Prostate gland (tissue), 2 donors: ENCODE measurements at regions not wholly inside any gene's neighbourhood (a gene's known extent, or its start where the extent isn't known, plus 50 kb on each side); places are given as distances from the start of the nearest gene placed in this dataset.

ENCODE experiments used
- POLR2A ChIP-seq: fragments of 450-650 bp; IDR thresholded peaks from one replicate; pipeline ENCODE4 v1.6.1; 2016; ENCODE audit warnings: antibody characterized with exemption, mild to moderate bottlenecking
- POLR2AphosphoS5 ChIP-seq: sonication (generic); formaldehyde crosslinking; IDR thresholded peaks from one replicate; pipeline ENCODE4 v1.6.1; 2017; ENCODE audit warnings: antibody characterized with exemption
- TF ChIP-seq, protein P1 (sequence below), 4 experiments: fragments of 200-600 bp in 2 of 4; fragments of 450-650 bp in 2 of 4; sonication (generic) in 2 of 4; IDR thresholded peaks; 1 replicate in 3 of 4; 2 replicates in 1 of 4; pipeline ENCODE4 v1.5.1; 2016 to 2019; ENCODE audit warnings: antibody characterized with exemption in 4 of 4, mild to moderate bottlenecking in 2 of 4, moderate library complexity in 2 of 4

DNA sequence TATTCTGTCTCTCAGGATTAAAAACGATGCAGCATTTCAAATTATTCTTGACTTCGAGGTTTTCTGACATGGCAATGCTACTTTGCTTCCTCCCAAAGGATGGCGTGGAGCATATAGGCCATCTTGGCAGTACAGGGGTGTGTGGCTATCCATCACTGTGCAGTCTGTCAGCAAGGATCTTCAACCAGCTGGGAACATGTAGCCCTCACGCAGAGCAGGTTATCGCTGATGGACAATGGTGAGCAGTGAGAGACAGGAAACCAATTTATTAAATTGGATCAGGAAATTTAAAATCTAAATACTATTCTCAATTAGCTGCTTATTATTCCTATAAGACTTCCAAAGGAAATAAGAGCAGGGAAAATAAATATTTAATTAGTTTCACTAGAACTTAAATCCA, 615.3 kb downstream of the OTOL1 start:
- TF ChIP-seq, protein P1, sequence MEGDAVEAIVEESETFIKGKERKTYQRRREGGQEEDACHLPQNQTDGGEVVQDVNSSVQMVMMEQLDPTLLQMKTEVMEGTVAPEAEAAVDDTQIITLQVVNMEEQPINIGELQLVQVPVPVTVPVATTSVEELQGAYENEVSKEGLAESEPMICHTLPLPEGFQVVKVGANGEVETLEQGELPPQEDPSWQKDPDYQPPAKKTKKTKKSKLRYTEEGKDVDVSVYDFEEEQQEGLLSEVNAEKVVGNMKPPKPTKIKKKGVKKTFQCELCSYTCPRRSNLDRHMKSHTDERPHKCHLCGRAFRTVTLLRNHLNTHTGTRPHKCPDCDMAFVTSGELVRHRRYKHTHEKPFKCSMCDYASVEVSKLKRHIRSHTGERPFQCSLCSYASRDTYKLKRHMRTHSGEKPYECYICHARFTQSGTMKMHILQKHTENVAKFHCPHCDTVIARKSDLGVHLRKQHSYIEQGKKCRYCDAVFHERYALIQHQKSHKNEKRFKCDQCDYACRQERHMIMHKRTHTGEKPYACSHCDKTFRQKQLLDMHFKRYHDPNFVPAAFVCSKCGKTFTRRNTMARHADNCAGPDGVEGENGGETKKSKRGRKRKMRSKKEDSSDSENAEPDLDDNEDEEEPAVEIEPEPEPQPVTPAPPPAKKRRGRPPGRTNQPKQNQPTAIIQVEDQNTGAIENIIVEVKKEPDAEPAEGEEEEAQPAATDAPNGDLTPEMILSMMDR (IDR thresholded peaks at IDR 0.05) = no peak
- TF ChIP-seq POLR2AphosphoS5 = no peak
- TF ChIP-seq POLR2A = no peak
